ENCODE measurements at regions not wholly inside any gene's neighbourhood (a gene's known extent, or its start where the extent isn't known, plus 50 kb on each side); places are given as distances from the start of the nearest gene placed in this dataset.

- TF ChIP-seq CTCF (IDR thresholded peaks at IDR 0.05; ENCODE audit: low read depth, low read length, poor library complexity, severe bottlenecking): no peak
- TF ChIP-seq EZH2phosphoT487 (IDR thresholded peaks at IDR 0.05; ENCODE audit: borderline replicate concordance, low read length): no peak
- Histone ChIP-seq H3K4me3 (ENCODE audit: low read length) (no peak overlapping the region), H3F3A (ENCODE audit: control insufficient read depth, insufficient read depth) (no peaks in the 10 kb centered on the region), H4K20me1 (ENCODE audit: control insufficient read depth, insufficient read depth, low read depth, low read length) (no peaks in the 10 kb centered on the region), H3K27me3 (ENCODE audit: control insufficient read depth, low read length) (no peaks in the 10 kb centered on the region), H3K27ac (ENCODE audit: low read depth, low read length) (no peak overlapping the region), H3K79me2 (ENCODE audit: control insufficient read depth, low read length) (no peaks in the 10 kb centered on the region), H3K4me2 (ENCODE audit: low read length) (no peak overlapping the region), H3K9me2 (replicated peaks; ENCODE audit: control insufficient read depth, low read length) (no peaks in the 10 kb centered on the region), H3K9me3 (ENCODE audit: control insufficient read depth, insufficient read depth, low read length) (no peaks in the 10 kb centered on the region), H3K36me3 (ENCODE audit: control insufficient read depth, low read length) (no peaks in the 10 kb centered on the region), H3K4me1 (ENCODE audit: control insufficient read depth, low read length) (no peaks in the 10 kb centered on the region)
Measured at GRCh38 chr2:155917380-155917779, 415.1 kb downstream of the NR4A2 start.

GRCh38 chr2:155913356-155913755 lies 419.2 kb downstream of the NR4A2 start:
- Histone ChIP-seq H3K9me2 (replicated peaks; ENCODE audit: control insufficient read depth, low read length) (no peaks in the 10 kb centered on the region), H3K4me1 (ENCODE audit: control insufficient read depth, low read length) (no peaks in the 10 kb centered on the region), H3K4me2 (ENCODE audit: low read length) (no peak overlapping the region), H3K9me3 (ENCODE audit: control insufficient read depth, insufficient read depth, low read length) (no peaks in the 10 kb centered on the region), H3K4me3 (ENCODE audit: low read length) (no peak overlapping the region), H4K20me1 (ENCODE audit: control insufficient read depth, insufficient read depth, low read depth, low read length) (no peaks in the 10 kb centered on the region), H3K36me3 (ENCODE audit: control insufficient read depth, low read length) (no peaks in the 10 kb centered on the region), H3K79me2 (ENCODE audit: control insufficient read depth, low read length) (no peaks in the 10 kb centered on the region), H3K27ac (ENCODE audit: low read depth, low read length) (no peak overlapping the region), H3K27me3 (ENCODE audit: control insufficient read depth, low read length) (no peaks in the 10 kb centered on the region), H3F3A (ENCODE audit: control insufficient read depth, insufficient read depth) (no peaks in the 10 kb centered on the region)
- TF ChIP-seq EZH2phosphoT487 (IDR thresholded peaks at IDR 0.05; ENCODE audit: borderline replicate concordance, low read length): no peak
- TF ChIP-seq CTCF (IDR thresholded peaks at IDR 0.05; ENCODE audit: low read depth, low read length, poor library complexity, severe bottlenecking): no peak

- no peaks in the 10 kb centered on the region for H3K79me2 ChIP-seq (ENCODE audit: control insufficient read depth, low read length)
- no peaks in the 10 kb centered on the region for H3K36me3 ChIP-seq (ENCODE audit: control insufficient read depth, low read length)
- no peaks in the 10 kb centered on the region for H3K9me2 ChIP-seq (replicated peaks; ENCODE audit: control insufficient read depth, low read length)
- no peaks in the 10 kb centered on the region for H3K27me3 ChIP-seq (ENCODE audit: control insufficient read depth, low read length)
- H3K4me2 ChIP-seq (ENCODE audit: low read length): no peak overlapping the region
- no peaks in the 10 kb centered on the region for H3F3A ChIP-seq (ENCODE audit: control insufficient read depth, insufficient read depth)
- TF ChIP-seq EZH2phosphoT487 (IDR thresholded peaks at IDR 0.05; ENCODE audit: borderline replicate concordance, low read length): no peak
- TF ChIP-seq CTCF (IDR thresholded peaks at IDR 0.05; ENCODE audit: low read depth, low read length, poor library complexity, severe bottlenecking): no peak
- H3K4me3 ChIP-seq (ENCODE audit: low read length): no peak overlapping the region
- H3K27ac ChIP-seq (ENCODE audit: low read depth, low read length): no peak overlapping the region
- no peaks in the 10 kb centered on the region for H3K4me1 ChIP-seq (ENCODE audit: control insufficient read depth, low read length)
- H4K20me1 ChIP-seq (ENCODE audit: control insufficient read depth, insufficient read depth, low read depth, low read length): no peaks in the 10 kb centered on the region
- no peaks in the 10 kb centered on the region for H3K9me3 ChIP-seq (ENCODE audit: control insufficient read depth, insufficient read depth, low read length)
Measured at GRCh38 chr2:155908567-155908966, 424.0 kb downstream of the NR4A2 start.

- no peaks in the 10 kb centered on the region for H3K36me3 ChIP-seq (ENCODE audit: control insufficient read depth, low read length)
- TF ChIP-seq CTCF (IDR thresholded peaks at IDR 0.05; ENCODE audit: low read depth, low read length, poor library complexity, severe bottlenecking) (no peak), EZH2phosphoT487 (IDR thresholded peaks at IDR 0.05; ENCODE audit: borderline replicate concordance, low read length) (no peak)
- H3K4me1 ChIP-seq (ENCODE audit: control insufficient read depth, low read length): no peaks in the 10 kb centered on the region
- H3K79me2 ChIP-seq (ENCODE audit: control insufficient read depth, low read length): no peaks in the 10 kb centered on the region
- no peak overlapping the region for H3K4me3 ChIP-seq (ENCODE audit: low read length)
- no peaks in the 10 kb centered on the region for H3K9me2 ChIP-seq (replicated peaks; ENCODE audit: control insufficient read depth, low read length)
- no peaks in the 10 kb centered on the region for H3K9me3 ChIP-seq (ENCODE audit: control insufficient read depth, insufficient read depth, low read length)
- H3K4me2 ChIP-seq (ENCODE audit: low read length): no peak overlapping the region
- no peak overlapping the region for H3K27ac ChIP-seq (ENCODE audit: low read depth, low read length)
- H3K27me3 ChIP-seq (ENCODE audit: control insufficient read depth, low read length): no peaks in the 10 kb centered on the region
- H3F3A ChIP-seq (ENCODE audit: control insufficient read depth, insufficient read depth): no peaks in the 10 kb centered on the region
- no peaks in the 10 kb centered on the region for H4K20me1 ChIP-seq (ENCODE audit: control insufficient read depth, insufficient read depth, low read depth, low read length)
Measured at GRCh38 chr2:155907211-155907610, 425.3 kb downstream of the NR4A2 start.

Data from DOHH2 (cell line).